K562 (cell line): ENCODE measurements at regions not wholly inside any gene's neighbourhood (a gene's known extent, or its start where the extent isn't known, plus 50 kb on each side); places are given as distances from the start of the nearest gene placed in this dataset.

ENCODE experiments used
- BDP1 ChIP-seq: IDR thresholded peaks from 3 replicates; pipeline ENCODE4 v1.6.1; 2011; ENCODE audit not compliant: insufficient read length, insufficient read depth
- FOXM1 ChIP-seq, 2 experiments: fragments of 450-650 bp in 1 of 2; sonication (generic) in 1 of 2; formaldehyde crosslinking in 1 of 2; IDR thresholded peaks; 2 replicates each; pipeline versions ENCODE4 v1.6.1 to v1.9.0; 2017 to 2022; ENCODE audit warnings: low read depth in 2 of 2, mild to moderate bottlenecking in 2 of 2, missing genetic modification reagents in 1 of 2, moderate library complexity in 1 of 2
- JUND ChIP-seq, 2 experiments: IDR thresholded peaks; 2 replicates in 1 of 2; 3 replicates in 1 of 2; pipeline ENCODE4 v1.6.1; 2011; ENCODE audit warnings: borderline replicate concordance in 2 of 2, low read depth in 2 of 2, low read length in 2 of 2, improper control_type of control experiment in 1 of 2, missing biosample characterization in 1 of 2, missing genetic modification characterization in 1 of 2, missing genetic modification reagents in 1 of 2
- NFRKB ChIP-seq: fragments of 450-650 bp; IDR thresholded peaks from 2 replicates; pipeline ENCODE4 v1.6.1; 2016; ENCODE audit warnings: low read depth
- POLR3A ChIP-seq: IDR thresholded peaks from 2 replicates; pipeline ENCODE4 v1.6.1; 2011; ENCODE audit warnings: borderline replicate concordance, mild to moderate bottlenecking, moderate library complexity; ENCODE audit not compliant: insufficient read length, insufficient read depth; ENCODE audit errors: extremely low read depth
- SETDB1 ChIP-seq: IDR thresholded peaks from one replicate; pipeline ENCODE4 v1.6.1; 2012; ENCODE audit warnings: low read length, control low read depth, inconsistent platforms
- SMC3 ChIP-seq: conservative IDR thresholded peaks from 2 replicates; pipeline ENCODE4 v1.6.1; 2011; ENCODE audit warnings: low read depth, low read length, improper control_type of control experiment; ENCODE audit not compliant: insufficient read depth
- SRF ChIP-seq, 2 experiments: fragments of 250-450, 450-650 bp in 1 of 2; sonication (Bioruptor Pico) in 1 of 2; sonication (generic) in 1 of 2; formaldehyde crosslinking; IDR thresholded peaks; 2 replicates each; pipeline versions ENCODE4 v1.5.0 to v1.5.1; 2020 to 2022; ENCODE audit warnings: mild to moderate bottlenecking in 1 of 2, missing genetic modification reagents in 1 of 2
- TOE1 ChIP-seq, 2 experiments: fragments of 450-650 bp in 1 of 2; sonication (generic) in 1 of 2; formaldehyde crosslinking in 1 of 2; IDR thresholded peaks; 2 replicates each; pipeline versions ENCODE4 v1.7.1 to v1.8.0; 2016 to 2022; ENCODE audit warnings: borderline replicate concordance in 2 of 2, mild to moderate bottlenecking in 2 of 2, antibody characterized with exemption in 1 of 2, inconsistent platforms in 1 of 2, low read depth in 1 of 2, missing genetic modification reagents in 1 of 2, moderate library complexity in 1 of 2
- TF ChIP-seq, protein P1 (sequence below), 3 experiments: IDR thresholded peaks in 2 of 3; conservative IDR thresholded peaks in 1 of 3; 2 replicates each; pipeline ENCODE4 v1.5.1; 2011 to 2012; ENCODE audit warnings: low read length in 3 of 3, mild to moderate bottlenecking in 3 of 3, control low read depth in 2 of 3, improper control_type of control experiment in 1 of 3, inconsistent platforms in 1 of 3, low read depth in 1 of 3, mixed read lengths in 1 of 3, moderate library complexity in 1 of 3; ENCODE audit not compliant: insufficient read depth in 2 of 3

DNA sequence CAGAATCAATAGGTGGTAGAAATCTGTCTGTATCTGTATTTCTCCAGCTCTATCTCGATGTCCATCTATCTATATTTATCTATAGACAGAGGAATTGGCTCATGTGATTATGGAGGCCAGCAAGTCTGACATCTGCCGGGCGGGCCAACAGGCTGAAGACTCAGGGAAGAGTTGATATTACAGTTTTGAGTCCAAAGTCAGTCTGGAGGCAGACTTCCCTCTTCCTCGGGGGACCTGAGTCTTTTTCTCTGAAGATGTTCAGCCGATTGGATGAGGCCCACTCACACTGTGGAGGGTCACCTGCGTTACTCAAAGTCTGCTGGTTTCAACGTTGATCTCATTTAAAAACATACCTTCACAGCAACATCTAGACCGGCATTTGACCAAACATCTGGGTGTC is 98.7 kb downstream of the RAMP3 start:
- no peak for TF ChIP-seq POLR3A
- TF ChIP-seq BDP1 = no peak
- no peak for TF ChIP-seq FOXM1 (IDR thresholded peaks at IDR 0.05; ENCODE audit: low read depth)
- TF ChIP-seq FOXM1 (CRISPR knock-in tag; IDR thresholded peaks at IDR 0.05; ENCODE audit: low read depth) = no peak
- no peak for TF ChIP-seq JUND (IDR thresholded peaks at IDR 0.05; ENCODE audit: borderline replicate concordance, low read depth, low read length)
- no peak for TF ChIP-seq JUND (tag; IDR thresholded peaks at IDR 0.05; ENCODE audit: borderline replicate concordance, low read depth, low read length)
- no peak for TF ChIP-seq SETDB1
- no peak for TF ChIP-seq NFRKB
- TF ChIP-seq TOE1 (IDR thresholded peaks at IDR 0.05; ENCODE audit: borderline replicate concordance) = no peak
- TF ChIP-seq TOE1 (CRISPR knock-in tag; IDR thresholded peaks at IDR 0.05; ENCODE audit: borderline replicate concordance, low read depth) = no peak
- TF ChIP-seq SMC3 = no peak
- TF ChIP-seq, protein P1, sequence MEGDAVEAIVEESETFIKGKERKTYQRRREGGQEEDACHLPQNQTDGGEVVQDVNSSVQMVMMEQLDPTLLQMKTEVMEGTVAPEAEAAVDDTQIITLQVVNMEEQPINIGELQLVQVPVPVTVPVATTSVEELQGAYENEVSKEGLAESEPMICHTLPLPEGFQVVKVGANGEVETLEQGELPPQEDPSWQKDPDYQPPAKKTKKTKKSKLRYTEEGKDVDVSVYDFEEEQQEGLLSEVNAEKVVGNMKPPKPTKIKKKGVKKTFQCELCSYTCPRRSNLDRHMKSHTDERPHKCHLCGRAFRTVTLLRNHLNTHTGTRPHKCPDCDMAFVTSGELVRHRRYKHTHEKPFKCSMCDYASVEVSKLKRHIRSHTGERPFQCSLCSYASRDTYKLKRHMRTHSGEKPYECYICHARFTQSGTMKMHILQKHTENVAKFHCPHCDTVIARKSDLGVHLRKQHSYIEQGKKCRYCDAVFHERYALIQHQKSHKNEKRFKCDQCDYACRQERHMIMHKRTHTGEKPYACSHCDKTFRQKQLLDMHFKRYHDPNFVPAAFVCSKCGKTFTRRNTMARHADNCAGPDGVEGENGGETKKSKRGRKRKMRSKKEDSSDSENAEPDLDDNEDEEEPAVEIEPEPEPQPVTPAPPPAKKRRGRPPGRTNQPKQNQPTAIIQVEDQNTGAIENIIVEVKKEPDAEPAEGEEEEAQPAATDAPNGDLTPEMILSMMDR (IDR thresholded peaks at IDR 0.05 in 2 of 3, conservative IDR thresholded peaks at IDR 0.05 in 1 of 3; ENCODE audit: insufficient read depth in 2 of 3, low read depth in 1 of 3, low read length in 3 of 3) = no peak
- no peak for TF ChIP-seq SRF (CRISPR knock-in tag; IDR thresholded peaks at IDR 0.05)
